Stomach (tissue), 4 donors: ENCODE measurements at regions not wholly inside any gene's neighbourhood (a gene's known extent, or its start where the extent isn't known, plus 50 kb on each side); places are given as distances from the start of the nearest gene placed in this dataset.

Experiments
- CTCF ChIP-seq, 7 experiments: fragments of 450-650 bp in 4 of 7; fragments of 200-600 bp in 3 of 7; sonication (generic) in 3 of 7; IDR thresholded peaks; one replicate each; pipeline ENCODE4 v1.5.1; 2016 to 2019; ENCODE audit warnings: antibody characterized with exemption in 7 of 7, control low read depth in 2 of 7, mild to moderate bottlenecking in 1 of 7
- EP300 ChIP-seq: sonication (generic); formaldehyde crosslinking; IDR thresholded peaks from one replicate; pipeline ENCODE4 v1.6.1; 2017; ENCODE audit warnings: antibody characterized with exemption
- POLR2A ChIP-seq, 4 donors: fragments of 450-650 bp; IDR thresholded peaks; one replicate each; pipeline ENCODE4 v1.6.1; 2016; ENCODE audit warnings: antibody characterized with exemption in 4 of 4, control low read depth in 2 of 4, mild to moderate bottlenecking in 1 of 4, moderate library complexity in 1 of 4

- TF ChIP-seq CTCF (IDR thresholded peaks at IDR 0.05) (no peak), POLR2A (IDR thresholded peaks at IDR 0.05) (no peak), EP300 (no peak)
These were observed 821.6 kb downstream of the PDCD6IP start for GRCh38 chr3:34619990-34620389.
